Putamen (tissue), 1 donor: ENCODE measurements at regions not wholly inside any gene's neighbourhood (a gene's known extent, or its start where the extent isn't known, plus 50 kb on each side); places are given as distances from the start of the nearest gene placed in this dataset.
A peak's percentile ranks its signal among the peaks of the same experiment; 100 is the strongest.

Experiments used
- DNase-seq: peaks from one replicate; pipeline ENCODE4 v3.0.0-alpha.2; 2016; ENCODE audit warnings: low spot score

- DNase-seq, result no peak
These were observed 94.4 kb upstream of the FOXC1 start for GRCh38 chr6:1515280-1515679.

GRCh38 chr6:1515781-1516180, 93.9 kb upstream of the FOXC1 start:
- DNase-seq, result no peak

GRCh38 chr6:1516742-1517520, 92.8 kb upstream of the FOXC1 start:
- no peak for DNase-seq

GRCh38 chr6:1518855-1519254, 90.9 kb upstream of the FOXC1 start:
- DNase-seq, result no peak

GRCh38 chr6:1519597-1519996, 90.1 kb upstream of the FOXC1 start:
- DNase-seq, result no peak

GRCh38 chr6:1522779-1523178, 86.9 kb upstream of the FOXC1 start:
- DNase-seq, result no peak

GRCh38 chr6:1524040-1524480, 85.7 kb upstream of the FOXC1 start:
- DNase-seq, result peak; percentile 7

GRCh38 chr6:1525364-1526038, 84.2 kb upstream of the FOXC1 start:
- peak; percentile 50 for DNase-seq

- no peak for DNase-seq
These were observed 83.2 kb upstream of the FOXC1 start for GRCh38 chr6:1526398-1527072.

GRCh38 chr6:1527073-1527457, 82.7 kb upstream of the FOXC1 start:
- DNase-seq, result peak; percentile 67

GRCh38 chr6:1535295-1535694, 74.4 kb upstream of the FOXC1 start:
- DNase-seq, result no peak

- DNase-seq, result no peak
These were observed 72.9 kb upstream of the FOXC1 start for GRCh38 chr6:1536526-1537429.

- DNase-seq, result no peak
These were observed 71.3 kb upstream of the FOXC1 start for GRCh38 chr6:1538369-1538768.

GRCh38 chr6:1538810-1539478, 70.8 kb upstream of the FOXC1 start:
- no peak for DNase-seq

- DNase-seq, result no peak
These were observed 68.7 kb upstream of the FOXC1 start for GRCh38 chr6:1540864-1541521.

GRCh38 chr6:1542335-1542734, 67.4 kb upstream of the FOXC1 start:
- DNase-seq, result no peak

GRCh38 chr6:1542764-1543163, 67.0 kb upstream of the FOXC1 start:
- no peak for DNase-seq

GRCh38 chr6:1544000-1544399, 65.7 kb upstream of the FOXC1 start:
- DNase-seq, result no peak

GRCh38 chr6:1544603-1545002, 65.1 kb upstream of the FOXC1 start:
- DNase-seq, result no peak

- DNase-seq, result no peak
These were observed 64.1 kb upstream of the FOXC1 start for GRCh38 chr6:1545654-1546053.

- DNase-seq, result no peak
These were observed 61.9 kb upstream of the FOXC1 start for GRCh38 chr6:1547785-1548184.
